Gastroesophageal sphincter (tissue), 4 donors: ENCODE measurements at regions not wholly inside any gene's neighbourhood (a gene's known extent, or its start where the extent isn't known, plus 50 kb on each side); places are given as distances from the start of the nearest gene placed in this dataset.
"Not testable (repeated sequence)": the region's sequence is repeated elsewhere in the genome, so short reads cannot be mapped to it uniquely, and the experiment has no call there.

ENCODE experiments used
- ATAC-seq: fragments of 150-250 bp; one replicate; pipeline ENCODE4 v1.9.1; 2016; ENCODE audit warnings: mild to moderate bottlenecking, moderate library complexity
- H3K27ac ChIP-seq, 4 donors: fragments of 200-600 bp; sonication (generic) in 3 of 4; 1 replicate in 3 of 4; 2 replicates in 1 of 4; pipeline ENCODE4 v1.5.1; 2016 to 2019
- H3K27me3 ChIP-seq: fragments of 200-600 bp; sonication (generic); one replicate; pipeline ENCODE4 v1.5.1; 2019
- H3K36me3 ChIP-seq, 2 donors: fragments of 200-600 bp; sonication (generic); one replicate each; pipeline ENCODE4 v1.5.1; 2019; ENCODE audit warnings: control low read depth in 1 of 2
- H3K4me1 ChIP-seq, 3 donors: fragments of 200-600 bp; sonication (generic); 1 replicate in 2 of 3; 2 replicates in 1 of 3; pipeline ENCODE4 v1.5.1; 2016 to 2019; ENCODE audit warnings: control low read depth in 2 of 3
- H3K4me3 ChIP-seq, 2 donors: fragments of 200-600 bp; sonication (generic); one replicate each; pipeline ENCODE4 v1.5.1; 2019; ENCODE audit warnings: mild to moderate bottlenecking in 1 of 2, moderate library complexity in 1 of 2
- H3K9me3 ChIP-seq, 3 donors: fragments of 200-600 bp; sonication (generic); one replicate each; pipeline ENCODE4 v1.5.1; 2017 to 2019; ENCODE audit warnings: control low read depth in 2 of 3
- CTCF ChIP-seq, 4 experiments: fragments of 200-600 bp in 2 of 4; fragments of 450-650 bp in 2 of 4; sonication (generic) in 1 of 4; IDR thresholded peaks; one replicate each; pipeline ENCODE4 v1.5.1; 2017 to 2019; ENCODE audit warnings: antibody characterized with exemption in 4 of 4, mild to moderate bottlenecking in 2 of 4, moderate library complexity in 2 of 4
- EP300 ChIP-seq: sonication (generic); formaldehyde crosslinking; IDR thresholded peaks from one replicate; pipeline ENCODE4 v1.6.1; 2017; ENCODE audit warnings: antibody characterized with exemption, mild to moderate bottlenecking
- POLR2A ChIP-seq, 2 donors: fragments of 450-650 bp; IDR thresholded peaks; one replicate each; pipeline ENCODE4 v1.6.1; 2017; ENCODE audit warnings: antibody characterized with exemption in 2 of 2, mild to moderate bottlenecking in 2 of 2, moderate library complexity in 1 of 2
- POLR2AphosphoS5 ChIP-seq: sonication (generic); formaldehyde crosslinking; IDR thresholded peaks from one replicate; pipeline ENCODE4 v1.6.1; 2017; ENCODE audit warnings: antibody characterized with exemption
- WGBS, 2 donors: methylation state at CpG; one replicate each; pipeline ENCODE4 v1.1.5; 2018; ENCODE audit warnings: low coverage in 1 of 2; 5-methylcytosine and 5-hydroxymethylcytosine counted together

- H3K27ac ChIP-seq = no peak overlapping the region
- no peaks in the 10 kb centered on the region for H3K4me1 ChIP-seq
- ATAC-seq = no peak
- H3K27me3 ChIP-seq = no peaks in the 10 kb centered on the region
- H3K36me3 ChIP-seq = no peaks in the 10 kb centered on the region
- TF ChIP-seq EP300 (no peak), CTCF (IDR thresholded peaks at IDR 0.05) (no peak), POLR2AphosphoS5 (no peak), POLR2A (IDR thresholded peaks at IDR 0.05) (no peak)
- no peaks in the 10 kb centered on the region for H3K9me3 ChIP-seq
- no peak overlapping the region for H3K4me3 ChIP-seq
- WGBS, 2 donors = 95% methylated on average over 3 of the region's 3 CpGs; no CpG with 5 or more reads in 1 of the 2 donors
These were observed 83.5 kb downstream of the TTC6 start for GRCh38 chr14:37678916-37679315.

GRCh38 chr14:37681486-37681885 is 86.1 kb downstream of the TTC6 start:
- Histone ChIP-seq H3K36me3 (no peaks in the 10 kb centered on the region), H3K27ac (no peak overlapping the region), H3K4me3 (no peak overlapping the region), H3K4me1 (no peaks in the 10 kb centered on the region), H3K27me3 (no peaks in the 10 kb centered on the region), H3K9me3 (no peaks in the 10 kb centered on the region)
- ATAC-seq = no peak
- TF ChIP-seq POLR2A (IDR thresholded peaks at IDR 0.05) (no peak), POLR2AphosphoS5 (no peak), CTCF (IDR thresholded peaks at IDR 0.05) (no peak), EP300 (no peak)
- WGBS, 2 donors = 92 to 100% methylated on average over 3 of the region's 3 CpGs

GRCh38 chr14:37692680-37693079 is 97.3 kb downstream of the TTC6 start:
- H3K36me3 ChIP-seq, H3K27me3 ChIP-seq, H3K4me1 ChIP-seq, H3K4me3 ChIP-seq, ATAC-seq, H3K27ac ChIP-seq: not testable (repeated sequence)
- H3K9me3 ChIP-seq = peaks cover 0 to 22% (median 0%) of the 10 kb centered on the region in 3 donors

GRCh38 chr14:37693420-37693819 is 98.0 kb downstream of the TTC6 start:
- 50 to 70% methylated on average over 1 of the region's 1 CpG for WGBS, 2 donors
- H3K27ac ChIP-seq, H3K36me3 ChIP-seq, H3K4me3 ChIP-seq, ATAC-seq, H3K4me1 ChIP-seq, H3K27me3 ChIP-seq: not testable (repeated sequence)
- H3K9me3 ChIP-seq = peaks cover 0 to 22% (median 0%) of the 10 kb centered on the region in 3 donors

- Histone ChIP-seq H3K27me3 (no peaks in the 10 kb centered on the region), H3K36me3 (no peaks in the 10 kb centered on the region), H3K4me3 (no peak overlapping the region), H3K27ac (no peak overlapping the region), H3K4me1 (no peaks in the 10 kb centered on the region), H3K9me3 (peaks cover 0 to 22% (median 0%) of the 10 kb centered on the region in 3 donors)
- TF ChIP-seq CTCF (IDR thresholded peaks at IDR 0.05) (no peak), POLR2A (IDR thresholded peaks at IDR 0.05) (no peak), EP300 (no peak), POLR2AphosphoS5 (no peak)
- ATAC-seq = no peak
- WGBS, 2 donors = 70 to 100% methylated on average over 1 of the region's 1 CpG
These were observed 100.4 kb downstream of the TTC6 start for GRCh38 chr14:37695866-37696265.

- H3K27me3 ChIP-seq = no peaks in the 10 kb centered on the region
- ATAC-seq = no peak
These were observed 102.2 kb downstream of the TTC6 start for GRCh38 chr14:37697489-37698121.

More at GRCh38 chr14:37697489-37698121, 102.2 kb downstream of the TTC6 start:
- Histone ChIP-seq H3K27ac (no peak overlapping the region), H3K4me1 (no peaks in the 10 kb centered on the region), H3K36me3 (no peaks in the 10 kb centered on the region), H3K9me3 (peaks cover 0 to 18% (median 0%) of the 10 kb centered on the region in 3 donors), H3K4me3 (no peak overlapping the region)
- TF ChIP-seq POLR2A (IDR thresholded peaks at IDR 0.05) (no peak), CTCF (IDR thresholded peaks at IDR 0.05) (no peak), EP300 (no peak), POLR2AphosphoS5 (no peak)
